ENCODE measurements at regions not wholly inside any gene's neighbourhood (a gene's known extent, or its start where the extent isn't known, plus 50 kb on each side); places are given as distances from the start of the nearest gene placed in this dataset.

DNA sequence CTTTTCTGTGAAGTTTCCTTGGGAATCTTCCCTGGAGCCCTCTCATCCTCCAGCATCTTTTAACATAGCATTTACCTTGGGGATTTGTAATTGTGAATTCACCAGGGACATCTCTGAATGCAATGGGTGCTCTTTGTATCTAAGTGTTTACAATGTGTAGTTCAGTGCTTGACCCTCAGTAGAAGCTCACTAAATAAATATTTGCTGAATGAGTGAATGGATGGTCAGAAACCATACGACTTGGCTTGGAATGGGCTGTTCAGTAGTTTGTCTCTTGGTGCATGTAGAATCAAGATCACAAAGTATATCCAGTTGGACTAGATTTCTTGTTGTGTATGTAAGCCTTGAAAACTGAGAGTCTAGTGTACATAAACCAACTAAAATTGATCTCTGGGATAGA lies 81.8 kb upstream of the MEF2C start:
- Histone ChIP-seq H3K27me3 (no peaks in the 10 kb centered on the region), H3K4me1 (no peaks in the 10 kb centered on the region), H3K36me3 (no peaks in the 10 kb centered on the region), H3K9me3 (no peaks in the 10 kb centered on the region), H3K4me3 (no peak overlapping the region), H3K27ac (no peak overlapping the region)
- TF ChIP-seq POLR2AphosphoS5 (IDR thresholded peaks at IDR 0.05) (no peak), EP300 (IDR thresholded peaks at IDR 0.05) (no peak), CTCF (IDR thresholded peaks at IDR 0.05) (no peak), POLR2A (IDR thresholded peaks at IDR 0.05) (no peak)
- intact Hi-C loops (cut with DNase I; ENCODE audit: low total_unique reads): no loop called here
- DNase-seq: no peak
- 20 to 41% (median 29%) methylated on average over 1 of the region's 1 CpG for WGBS, 5 donors

- no peaks in the 10 kb centered on the region for H3K36me3 ChIP-seq
- DNase-seq: no peak
- no peak for TF ChIP-seq POLR2A (IDR thresholded peaks at IDR 0.05)
- TF ChIP-seq EP300 (IDR thresholded peaks at IDR 0.05): no peak
- no peak for TF ChIP-seq POLR2AphosphoS5 (IDR thresholded peaks at IDR 0.05)
- H3K9me3 ChIP-seq: no peaks in the 10 kb centered on the region
- no peak overlapping the region for H3K4me3 ChIP-seq
- H3K4me1 ChIP-seq: peaks cover 0 to 5% (median 0%) of the 10 kb centered on the region in 4 donors
- intact Hi-C loops (cut with DNase I; ENCODE audit: low total_unique reads): no loop called here
- H3K27ac ChIP-seq: no peak overlapping the region
- no peaks in the 10 kb centered on the region for H3K27me3 ChIP-seq
- 61 to 78% (median 69%) methylated on average over 3 of the region's 3 CpGs for WGBS, 5 donors
These were observed 74.0 kb upstream of the MEF2C start for GRCh38 chr5:88957013-88957412.

GRCh38 chr5:88956416-88956815 lies 73.4 kb upstream of the MEF2C start:
- no peak for DNase-seq
- Histone ChIP-seq H3K36me3 (no peaks in the 10 kb centered on the region), H3K4me1 (peaks cover 0 to 5% (median 0%) of the 10 kb centered on the region in 4 donors), H3K9me3 (no peaks in the 10 kb centered on the region), H3K27me3 (no peaks in the 10 kb centered on the region), H3K4me3 (no peak overlapping the region), H3K27ac (no peak overlapping the region)
- intact Hi-C loops (cut with DNase I; ENCODE audit: low total_unique reads): no loop called here
- TF ChIP-seq POLR2A (IDR thresholded peaks at IDR 0.05) (no peak), POLR2AphosphoS5 (IDR thresholded peaks at IDR 0.05) (no peak), CTCF (IDR thresholded peaks at IDR 0.05) (no peak), EP300 (IDR thresholded peaks at IDR 0.05) (no peak)
- 66 to 87% (median 71%) methylated on average over 2 of the region's 2 CpGs for WGBS, 5 donors

- intact Hi-C loops (cut with DNase I; ENCODE audit: low total_unique reads): no loop called here
- no peaks in the 10 kb centered on the region for H3K36me3 ChIP-seq
- 66 to 81% (median 75%) methylated on average over 4 of the region's 4 CpGs for WGBS, 5 donors
- H3K4me3 ChIP-seq: no peak overlapping the region
- no peak for TF ChIP-seq POLR2AphosphoS5 (IDR thresholded peaks at IDR 0.05)
- no peak for TF ChIP-seq EP300 (IDR thresholded peaks at IDR 0.05)
- TF ChIP-seq CTCF (IDR thresholded peaks at IDR 0.05): no peak
- TF ChIP-seq POLR2A (IDR thresholded peaks at IDR 0.05): no peak
- peaks cover 0 to 5% (median 0%) of the 10 kb centered on the region in 4 donors for H3K4me1 ChIP-seq
- H3K9me3 ChIP-seq: no peaks in the 10 kb centered on the region
- no peaks in the 10 kb centered on the region for H3K27me3 ChIP-seq
- DNase-seq: no peak
- no peak overlapping the region for H3K27ac ChIP-seq
These were observed 72.4 kb upstream of the MEF2C start for GRCh38 chr5:88955403-88955802.

DNA sequence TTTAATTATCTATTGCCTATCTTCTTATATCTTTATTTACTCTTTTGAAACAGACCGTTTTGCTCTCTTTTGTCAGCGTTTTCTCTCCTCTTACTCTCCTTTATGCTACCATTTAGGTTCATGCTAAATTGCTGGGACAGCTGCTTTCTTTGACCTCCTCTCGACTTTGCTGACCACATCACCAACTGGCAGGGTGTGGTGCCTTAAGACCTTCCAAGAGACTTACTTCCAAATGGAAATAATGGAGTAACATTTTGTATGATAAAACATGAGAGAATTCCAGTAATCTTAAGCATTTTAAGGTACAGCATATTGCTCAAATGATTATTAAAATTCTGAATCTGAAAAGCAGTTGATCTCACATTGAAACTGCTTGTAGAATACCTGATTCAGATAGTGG lies 71.5 kb upstream of the MEF2C start:
- no peak overlapping the region for H3K4me3 ChIP-seq

More for the DNA sequence above, 71.5 kb upstream of the MEF2C start:
- Histone ChIP-seq H3K4me1 (peaks cover 0 to 5% (median 0%) of the 10 kb centered on the region in 4 donors), H3K27me3 (no peaks in the 10 kb centered on the region), H3K27ac (no peak overlapping the region), H3K9me3 (no peaks in the 10 kb centered on the region), H3K36me3 (no peaks in the 10 kb centered on the region)
- intact Hi-C loops (cut with DNase I; ENCODE audit: low total_unique reads): no loop called here
- no peak for DNase-seq
- WGBS, 5 donors: 37 to 56% (median 52%) methylated on average over 3 of the region's 3 CpGs
- TF ChIP-seq CTCF (IDR thresholded peaks at IDR 0.05) (no peak), EP300 (IDR thresholded peaks at IDR 0.05) (no peak), POLR2A (IDR thresholded peaks at IDR 0.05) (no peak), POLR2AphosphoS5 (IDR thresholded peaks at IDR 0.05) (no peak)

Data from stomach (tissue), 8 donors.